ENCODE measurements at regions not wholly inside any gene's neighbourhood (a gene's known extent, or its start where the extent isn't known, plus 50 kb on each side); places are given as distances from the start of the nearest gene placed in this dataset.

DNA sequence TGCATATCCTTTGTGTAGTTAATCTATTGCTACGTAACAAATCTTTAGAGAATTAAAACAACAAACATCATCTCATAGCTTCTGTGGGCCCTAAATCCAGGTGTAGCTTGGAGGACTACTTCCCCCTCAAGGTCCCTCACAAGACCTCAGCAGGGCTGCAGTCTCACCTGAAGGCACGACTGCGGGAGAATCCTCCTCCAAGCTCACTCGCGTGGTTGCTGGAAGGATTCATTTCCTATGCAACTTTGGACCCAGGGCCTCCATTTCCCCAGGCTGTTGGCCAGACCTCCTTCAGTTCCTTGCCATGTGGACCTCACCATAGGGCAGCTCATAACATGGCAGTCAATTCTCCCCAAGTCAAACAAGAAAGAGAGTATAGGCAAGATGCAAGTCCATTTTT is 140.4 kb downstream of the OAT start (continued):
- TF ChIP-seq, protein P1, sequence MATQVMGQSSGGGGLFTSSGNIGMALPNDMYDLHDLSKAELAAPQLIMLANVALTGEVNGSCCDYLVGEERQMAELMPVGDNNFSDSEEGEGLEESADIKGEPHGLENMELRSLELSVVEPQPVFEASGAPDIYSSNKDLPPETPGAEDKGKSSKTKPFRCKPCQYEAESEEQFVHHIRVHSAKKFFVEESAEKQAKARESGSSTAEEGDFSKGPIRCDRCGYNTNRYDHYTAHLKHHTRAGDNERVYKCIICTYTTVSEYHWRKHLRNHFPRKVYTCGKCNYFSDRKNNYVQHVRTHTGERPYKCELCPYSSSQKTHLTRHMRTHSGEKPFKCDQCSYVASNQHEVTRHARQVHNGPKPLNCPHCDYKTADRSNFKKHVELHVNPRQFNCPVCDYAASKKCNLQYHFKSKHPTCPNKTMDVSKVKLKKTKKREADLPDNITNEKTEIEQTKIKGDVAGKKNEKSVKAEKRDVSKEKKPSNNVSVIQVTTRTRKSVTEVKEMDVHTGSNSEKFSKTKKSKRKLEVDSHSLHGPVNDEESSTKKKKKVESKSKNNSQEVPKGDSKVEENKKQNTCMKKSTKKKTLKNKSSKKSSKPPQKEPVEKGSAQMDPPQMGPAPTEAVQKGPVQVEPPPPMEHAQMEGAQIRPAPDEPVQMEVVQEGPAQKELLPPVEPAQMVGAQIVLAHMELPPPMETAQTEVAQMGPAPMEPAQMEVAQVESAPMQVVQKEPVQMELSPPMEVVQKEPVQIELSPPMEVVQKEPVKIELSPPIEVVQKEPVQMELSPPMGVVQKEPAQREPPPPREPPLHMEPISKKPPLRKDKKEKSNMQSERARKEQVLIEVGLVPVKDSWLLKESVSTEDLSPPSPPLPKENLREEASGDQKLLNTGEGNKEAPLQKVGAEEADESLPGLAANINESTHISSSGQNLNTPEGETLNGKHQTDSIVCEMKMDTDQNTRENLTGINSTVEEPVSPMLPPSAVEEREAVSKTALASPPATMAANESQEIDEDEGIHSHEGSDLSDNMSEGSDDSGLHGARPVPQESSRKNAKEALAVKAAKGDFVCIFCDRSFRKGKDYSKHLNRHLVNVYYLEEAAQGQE (IDR thresholded peaks at IDR 0.05; ENCODE audit: unreplicated experiment): no peak
- TF ChIP-seq POLR2AphosphoS5 (IDR thresholded peaks at IDR 0.05; ENCODE audit: low read depth) (no peak), STAT1 (IDR thresholded peaks at IDR 0.05; ENCODE audit: unreplicated experiment) (no peak)

DNA sequence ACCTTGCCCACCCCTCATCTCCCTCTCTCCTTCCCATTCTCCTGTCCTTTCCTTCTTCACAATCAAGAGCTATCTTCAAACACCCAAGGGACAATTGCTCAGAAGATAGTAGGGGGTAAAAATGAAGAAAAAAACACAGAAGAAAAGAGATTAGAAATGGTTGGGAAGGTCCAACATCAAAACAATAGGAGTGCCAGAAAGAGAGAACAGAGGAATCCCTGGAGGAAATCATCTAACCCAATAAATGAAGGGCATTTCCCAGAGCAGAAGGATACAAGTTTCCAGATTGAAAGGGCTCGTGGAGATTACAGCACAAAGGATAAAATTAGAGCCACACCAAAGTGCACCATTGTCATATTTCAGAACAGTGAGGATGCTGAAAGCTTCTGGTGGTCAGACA is 145.6 kb downstream of the OAT start:
- no peak for TF ChIP-seq STAT1 (IDR thresholded peaks at IDR 0.05; ENCODE audit: unreplicated experiment)
- TF ChIP-seq EZH2 (IDR thresholded peaks at IDR 0.05; ENCODE audit: low read depth, unreplicated experiment): no peak
- TF ChIP-seq ZNF114 (CRISPR knock-in tag; IDR thresholded peaks at IDR 0.05): no peak
- TF ChIP-seq ZNF331 (CRISPR knock-in tag; IDR thresholded peaks at IDR 0.05; ENCODE audit: low read depth): no peak
- no peak for TF ChIP-seq EZH2phosphoT487 (IDR thresholded peaks at IDR 0.05; ENCODE audit: unreplicated experiment)
- no peak for TF ChIP-seq JUNB (IDR thresholded peaks at IDR 0.05; ENCODE audit: unreplicated experiment)
- TF ChIP-seq, protein P1 (IDR thresholded peaks at IDR 0.05; ENCODE audit: unreplicated experiment): no peak
- no peak for TF ChIP-seq CREB1 (CRISPR knock-in tag; IDR thresholded peaks at IDR 0.05; ENCODE audit: low read depth)
- TF ChIP-seq POLR2AphosphoS5 (IDR thresholded peaks at IDR 0.05; ENCODE audit: low read depth): no peak
- ATAC-seq: no peak
- H3K4me1 ChIP-seq (ENCODE audit: insufficient read depth): no peaks in the 10 kb centered on the region
- H3K79me2 ChIP-seq (replicated peaks; ENCODE audit: insufficient read depth): no peaks in the 10 kb centered on the region
- Mint-ChIP-seq H3K27ac (no peak overlapping the region), H3K27me3 (ENCODE audit: insufficient read depth, low read depth, poor library complexity) (no peaks in the 10 kb centered on the region), H3K4me3 (no peak overlapping the region), H3K4me1 (no peaks in the 10 kb centered on the region), H3K9me3 (peaks cover 24% of the 10 kb centered on the region), H3K36me3 (ENCODE audit: low read depth) (peaks cover 7% of the 10 kb centered on the region; the same call in 2 of the 3 replicates)
- H3K27me3 ChIP-seq (ENCODE audit: insufficient read depth): no peaks in the 10 kb centered on the region
- H3K4me3 ChIP-seq: no peak overlapping the region
- no peak overlapping the region for H3K27ac ChIP-seq (ENCODE audit: low read depth)
- H3F3A ChIP-seq (replicated peaks; ENCODE audit: low read depth): no peaks in the 10 kb centered on the region
- no peaks in the 10 kb centered on the region for H4K20me1 ChIP-seq (replicated peaks; ENCODE audit: insufficient read depth)
- H2AFZ ChIP-seq: no peak overlapping the region
- 0 out of 2 replicates have a peak, but pooled peaks cover 4% of the 10 kb centered on the region for H3K9me2 ChIP-seq (ENCODE audit: insufficient read depth)
- H3K36me3 ChIP-seq (ENCODE audit: insufficient read depth): no peaks in the 10 kb centered on the region
- H3K4me2 ChIP-seq: no peak overlapping the region
- no peak for DNase-seq (ENCODE audit: low spot score)
